ENCODE measurements at regions not wholly inside any gene's neighbourhood (a gene's known extent, or its start where the extent isn't known, plus 50 kb on each side); places are given as distances from the start of the nearest gene placed in this dataset.
"Not testable (repeated sequence)": the region's sequence is repeated elsewhere in the genome, so short reads cannot be mapped to it uniquely, and the experiment has no call there.

- no peak for DNase-seq
Observed at GRCh38 chr5:82596451-82596850, 318.3 kb upstream of the RPS23 start.

- DNase-seq, result no peak
Observed at GRCh38 chr5:82595113-82595512, 317.0 kb upstream of the RPS23 start.

- no peak for DNase-seq
Observed at GRCh38 chr5:82594097-82594496, 315.9 kb upstream of the RPS23 start.

GRCh38 chr5:82593481-82593880, 315.3 kb upstream of the RPS23 start:
- no peak for DNase-seq

GRCh38 chr5:82591021-82591515, 312.9 kb upstream of the RPS23 start:
- DNase-seq, result no peak

GRCh38 chr5:82590112-82590511, 312.0 kb upstream of the RPS23 start:
- DNase-seq, result no peak

GRCh38 chr5:82586661-82587310, 308.6 kb upstream of the RPS23 start:
- no peak for DNase-seq

- DNase-seq, result no peak
Observed at GRCh38 chr5:82586181-82586580, 308.0 kb upstream of the RPS23 start.

- no peak for DNase-seq
Observed at GRCh38 chr5:82584631-82585030, 306.5 kb upstream of the RPS23 start.

GRCh38 chr5:82583331-82583730, 305.2 kb upstream of the RPS23 start:
- not testable (repeated sequence) for DNase-seq

GRCh38 chr5:82564963-82565362, 286.8 kb upstream of the RPS23 start:
- DNase-seq, result no peak

GRCh38 chr5:82563745-82564144, 285.6 kb upstream of the RPS23 start:
- no peak for DNase-seq

- DNase-seq, result no peak
Observed at GRCh38 chr5:82562696-82563240, 284.6 kb upstream of the RPS23 start.

GRCh38 chr5:82561797-82562196, 283.6 kb upstream of the RPS23 start:
- no peak for DNase-seq

GRCh38 chr5:82560969-82561368, 282.8 kb upstream of the RPS23 start:
- DNase-seq, result no peak

- no peak for DNase-seq
Observed at GRCh38 chr5:82560561-82560960, 282.4 kb upstream of the RPS23 start.

- no peak for DNase-seq
Observed at GRCh38 chr5:82551840-82552385, 273.8 kb upstream of the RPS23 start.

- no peak for DNase-seq
Observed at GRCh38 chr5:82551192-82551591, 273.0 kb upstream of the RPS23 start.

- DNase-seq, result no peak
Observed at GRCh38 chr5:82549263-82549662, 271.1 kb upstream of the RPS23 start.

- no peak for DNase-seq
Observed at GRCh38 chr5:82544004-82544403, 265.9 kb upstream of the RPS23 start.

GRCh38 chr5:82540301-82540700, 262.1 kb upstream of the RPS23 start:
- no peak for DNase-seq

- no peak for DNase-seq
Observed at GRCh38 chr5:82538339-82539034, 260.3 kb upstream of the RPS23 start.

GRCh38 chr5:82537687-82538306, 259.6 kb upstream of the RPS23 start:
- no peak for DNase-seq

- no peak for DNase-seq
Observed at GRCh38 chr5:82534986-82535385, 256.8 kb upstream of the RPS23 start.
